ENCODE measurements at regions not wholly inside any gene's neighbourhood (a gene's known extent, or its start where the extent isn't known, plus 50 kb on each side); places are given as distances from the start of the nearest gene placed in this dataset.

DNA sequence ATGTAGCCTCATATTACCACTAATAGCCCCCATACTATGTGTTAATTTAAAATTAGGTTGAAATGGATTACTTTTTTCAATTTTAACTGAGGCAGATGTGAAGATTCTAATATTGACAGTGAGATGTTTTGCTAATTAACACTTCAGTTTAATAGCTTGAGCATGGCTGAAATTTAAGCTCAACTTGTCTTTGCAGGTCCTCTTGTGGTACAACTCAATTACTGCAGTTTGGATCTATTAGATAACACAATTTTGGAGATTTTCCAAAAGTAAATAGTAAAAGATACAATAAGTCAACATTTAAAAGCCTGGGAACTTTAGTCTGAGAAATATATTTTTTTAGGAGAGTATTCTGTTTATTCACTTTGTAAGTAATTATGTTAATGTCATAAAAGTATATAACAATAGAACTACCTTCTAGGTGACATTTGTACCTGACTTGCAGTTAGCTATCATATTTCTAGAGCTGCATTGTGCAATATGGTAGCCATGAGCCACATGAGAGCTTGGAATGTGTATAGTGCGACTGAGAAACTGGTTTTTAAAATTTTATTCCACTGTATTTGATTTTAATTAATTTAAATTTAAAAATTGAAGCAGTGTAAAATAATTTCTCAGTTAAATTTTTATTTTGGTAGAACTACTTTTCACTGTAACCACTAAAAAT is 73.1 kb upstream of the FMR1 start:
- Mint-ChIP-seq H3K27me3 (peaks cover 2% of the 10 kb centered on the region), H3K4me1 (ENCODE audit: low read depth) (no peaks in the 10 kb centered on the region), H3K9me3 (ENCODE audit: low read depth) (no peaks in the 10 kb centered on the region), H3K27ac (no peak overlapping the region), H3K4me3 (no peak overlapping the region), H3K36me3 (no peaks in the 10 kb centered on the region)

- H3K27ac Mint-ChIP-seq, result no peak overlapping the region
- no peaks in the 10 kb centered on the region for H3K27me3 Mint-ChIP-seq
- H3K4me1 Mint-ChIP-seq (ENCODE audit: low read depth), result peaks cover 1% of the 10 kb centered on the region
- no peaks in the 10 kb centered on the region for H3K9me3 Mint-ChIP-seq (ENCODE audit: low read depth)
- H3K4me3 Mint-ChIP-seq, result no peak overlapping the region
- no peaks in the 10 kb centered on the region for H3K36me3 Mint-ChIP-seq
Observed at GRCh38 chrX:147846676-147847075, 65.0 kb upstream of the FMR1 start.

- Mint-ChIP-seq H3K9me3 (ENCODE audit: low read depth) (no peaks in the 10 kb centered on the region), H3K27ac (no peak overlapping the region), H3K4me3 (no peak overlapping the region), H3K36me3 (no peaks in the 10 kb centered on the region), H3K4me1 (ENCODE audit: low read depth) (peaks cover 1% of the 10 kb centered on the region), H3K27me3 (no peaks in the 10 kb centered on the region)
Observed at GRCh38 chrX:147847999-147848398, 63.7 kb upstream of the FMR1 start.

DNA sequence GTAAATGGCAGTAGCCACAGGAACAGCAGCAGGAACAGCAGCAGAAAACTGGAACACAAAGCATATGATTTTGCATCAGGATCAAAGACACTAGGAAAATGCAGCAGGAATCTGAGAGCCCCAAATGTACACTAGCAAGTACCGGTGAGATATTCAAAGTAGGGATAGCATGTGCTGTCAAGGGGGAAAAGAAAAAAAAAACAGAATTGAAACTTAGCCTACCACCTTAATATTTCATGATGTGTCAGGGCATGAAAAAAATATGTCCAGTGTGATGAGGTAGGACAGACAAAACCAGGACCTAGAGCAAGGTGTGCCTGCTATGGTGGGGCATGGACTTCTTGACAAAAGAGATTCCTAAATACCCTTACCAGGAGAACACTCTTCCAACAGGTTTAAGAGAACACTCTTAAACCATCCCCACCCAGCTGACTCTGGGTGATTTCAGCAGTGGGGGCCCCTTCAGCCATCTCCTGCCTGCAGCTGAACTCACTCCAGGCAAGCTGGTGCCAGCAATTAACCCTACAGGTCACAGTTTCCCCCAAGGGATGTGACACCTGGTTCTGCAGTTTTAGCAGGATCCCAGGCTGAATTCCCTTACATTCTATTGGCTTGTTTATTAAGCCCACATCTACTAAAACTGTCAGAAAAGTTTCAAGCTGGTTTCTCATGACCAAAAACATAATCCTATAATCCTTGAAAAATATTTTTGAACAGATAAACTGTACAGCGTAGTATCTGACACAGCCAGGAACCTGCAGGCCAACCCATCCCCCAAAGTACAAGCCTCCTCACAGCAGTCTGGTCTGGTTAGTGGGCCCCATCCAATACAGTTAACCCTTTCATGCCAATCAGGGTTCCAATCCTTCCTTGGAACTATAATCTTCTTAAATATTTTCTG is 62.9 kb upstream of the FMR1 start:
- H3K27ac Mint-ChIP-seq, result no peak overlapping the region
- no peaks in the 10 kb centered on the region for H3K9me3 Mint-ChIP-seq (ENCODE audit: low read depth)

GRCh38 chrX:147850875-147851274 is 60.8 kb upstream of the FMR1 start:
- no peaks in the 10 kb centered on the region for H3K9me3 Mint-ChIP-seq (ENCODE audit: low read depth)
- no peaks in the 10 kb centered on the region for H3K36me3 Mint-ChIP-seq
- peaks cover 1% of the 10 kb centered on the region for H3K4me1 Mint-ChIP-seq (ENCODE audit: low read depth)
- H3K4me3 Mint-ChIP-seq, result no peak overlapping the region
- no peak overlapping the region for H3K27ac Mint-ChIP-seq
- no peaks in the 10 kb centered on the region for H3K27me3 Mint-ChIP-seq

More for the DNA sequence above, 62.9 kb upstream of the FMR1 start:
- H3K4me3 Mint-ChIP-seq, result no peak overlapping the region
- peaks cover 1% of the 10 kb centered on the region for H3K4me1 Mint-ChIP-seq (ENCODE audit: low read depth)
- H3K36me3 Mint-ChIP-seq, result no peaks in the 10 kb centered on the region
- H3K27me3 Mint-ChIP-seq, result no peaks in the 10 kb centered on the region

DNA sequence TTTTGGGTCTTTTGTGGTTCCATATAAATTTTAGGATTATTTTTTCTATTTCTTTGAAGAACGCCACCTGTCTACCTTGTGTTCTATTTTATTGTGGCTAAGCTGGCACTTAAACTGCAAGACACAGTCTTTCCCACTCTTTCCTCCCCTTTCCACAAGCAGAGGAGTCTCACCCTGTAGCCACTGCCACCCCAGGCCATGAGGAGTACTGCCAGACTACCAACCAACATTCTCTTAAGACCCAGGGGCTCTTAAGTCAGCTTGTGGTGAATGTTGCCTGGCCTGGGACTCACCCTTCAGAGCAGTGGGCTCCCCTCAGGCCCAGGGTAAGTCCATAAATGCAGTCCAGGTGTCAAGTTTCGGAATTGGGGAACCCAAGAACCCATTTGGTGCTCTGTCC is 58.0 kb upstream of the FMR1 start:
- H3K9me3 Mint-ChIP-seq (ENCODE audit: low read depth), result no peaks in the 10 kb centered on the region
- no peaks in the 10 kb centered on the region for H3K27me3 Mint-ChIP-seq
- H3K4me1 Mint-ChIP-seq (ENCODE audit: low read depth), result peaks cover 1% of the 10 kb centered on the region
- no peak overlapping the region for H3K27ac Mint-ChIP-seq
- H3K36me3 Mint-ChIP-seq, result no peaks in the 10 kb centered on the region
- no peak overlapping the region for H3K4me3 Mint-ChIP-seq

DNA sequence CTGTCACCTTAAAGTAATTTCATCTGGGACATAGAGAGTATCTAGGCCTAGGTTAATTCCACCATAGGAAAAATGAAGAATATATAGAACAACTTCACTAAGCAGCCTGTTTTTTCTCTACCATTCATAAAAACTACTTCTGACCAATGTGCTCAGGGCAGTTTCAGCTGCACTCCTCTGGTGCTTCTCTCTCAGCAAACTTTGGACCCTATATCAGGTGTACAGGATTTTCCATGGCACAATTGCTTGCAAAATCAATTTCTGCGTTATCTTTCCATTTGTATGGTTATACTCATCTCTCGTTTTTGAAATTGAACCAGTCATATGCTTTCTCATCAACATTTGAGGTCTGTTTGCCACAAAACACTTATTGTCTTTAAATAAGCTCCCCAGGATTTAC is 52.1 kb upstream of the FMR1 start:
- Mint-ChIP-seq H3K4me3 (no peak overlapping the region), H3K4me1 (ENCODE audit: low read depth) (no peaks in the 10 kb centered on the region), H3K9me3 (ENCODE audit: low read depth) (no peaks in the 10 kb centered on the region)

More for the DNA sequence above, 52.1 kb upstream of the FMR1 start:
- Mint-ChIP-seq H3K27ac (no peak overlapping the region), H3K36me3 (no peaks in the 10 kb centered on the region), H3K27me3 (no peaks in the 10 kb centered on the region)

Measured in activated naive CD8-positive, alpha-beta T cell (primary cell).